Keratinocyte (primary cell): ENCODE measurements at regions not wholly inside any gene's neighbourhood (a gene's known extent, or its start where the extent isn't known, plus 50 kb on each side); places are given as distances from the start of the nearest gene placed in this dataset.

Source experiments
- DNase-seq: peaks from one replicate; pipeline ENCODE4 v3.0.0-alpha.2; 2011; ENCODE audit warnings: low read depth, missing footprints, low spot score
- FAIRE-seq: peaks from 2 replicates; lab custom pipeline; 2011; peaks lifted over from hg19 to GRCh38; lab: Jason Lieb, UNC
- H2AFZ ChIP-seq: 2 replicates; pipeline ENCODE4 v1.6.0; 2012; ENCODE audit warnings: low read length, control low read depth, inconsistent platforms; ENCODE audit not compliant: control insufficient read depth
- H3K27ac ChIP-seq: 2 replicates; pipeline ENCODE4 v1.5.1; 2011; ENCODE audit warnings: low read length; ENCODE audit not compliant: control insufficient read depth, insufficient read depth
- H3K27me3 ChIP-seq: 3 replicates; pipeline ENCODE4 v1.6.0; 2011; ENCODE audit warnings: low read length; ENCODE audit not compliant: control insufficient read depth, insufficient read depth; ENCODE audit errors: extremely low read depth
- H3K36me3 ChIP-seq, 2 experiments: 2 replicates in 1 of 2; 3 replicates in 1 of 2; pipeline ENCODE4 v1.5.1; 2011; ENCODE audit warnings: low read length in 2 of 2, mild to moderate bottlenecking in 1 of 2; ENCODE audit not compliant: control insufficient read depth in 2 of 2, insufficient read depth in 2 of 2; ENCODE audit errors: extremely low read depth in 1 of 2
- H3K4me1 ChIP-seq: 3 replicates; pipeline ENCODE4 v1.5.1; 2011; ENCODE audit warnings: low read length; ENCODE audit not compliant: control insufficient read depth, insufficient read depth; ENCODE audit errors: extremely low read depth
- H3K4me2 ChIP-seq: 3 replicates; pipeline ENCODE4 v1.6.0; 2011; ENCODE audit warnings: low read depth, low read length; ENCODE audit not compliant: control insufficient read depth, insufficient read depth; ENCODE audit errors: extremely low read depth
- H3K4me3 ChIP-seq, 3 experiments: fragments of 200-600 bp in 1 of 3; sonication (generic) in 1 of 3; 2 replicates in 2 of 3; 3 replicates in 1 of 3; pipeline ENCODE4 v1.5.1; 2011 to 2016; ENCODE audit warnings: low read length in 3 of 3, mild to moderate bottlenecking in 3 of 3, control low read depth in 2 of 3, inconsistent platforms in 1 of 3, low read depth in 1 of 3, mixed read lengths in 1 of 3, mixed run types in 1 of 3, moderate library complexity in 1 of 3; ENCODE audit not compliant: control insufficient read depth in 2 of 3, insufficient read depth in 2 of 3; ENCODE audit errors: extremely low read depth in 1 of 3
- H3K79me2 ChIP-seq: 2 replicates; pipeline ENCODE4 v1.6.0; 2012; ENCODE audit warnings: low read length; ENCODE audit not compliant: control insufficient read depth, insufficient read depth
- H3K9ac ChIP-seq: 3 replicates; pipeline ENCODE4 v1.6.0; 2011; ENCODE audit warnings: low read length; ENCODE audit not compliant: control insufficient read depth, insufficient read depth; ENCODE audit errors: extremely low read depth
- H3K9me1 ChIP-seq: 3 replicates; pipeline ENCODE4 v1.6.0; 2011; ENCODE audit warnings: low read length; ENCODE audit not compliant: control insufficient read depth, insufficient read depth; ENCODE audit errors: extremely low read depth
- H3K9me3 ChIP-seq: 2 replicates; pipeline ENCODE4 v1.5.1; 2012; ENCODE audit warnings: low read depth, low read length; ENCODE audit not compliant: control insufficient read depth
- H4K20me1 ChIP-seq: 3 replicates; pipeline ENCODE4 v1.6.0; 2011; ENCODE audit warnings: low read length; ENCODE audit not compliant: control insufficient read depth, insufficient read depth; ENCODE audit errors: extremely low read depth
- CTCF ChIP-seq, 3 experiments: IDR thresholded peaks in 1 of 3; conservative IDR thresholded peaks in 1 of 3; optimal IDR thresholded peaks in 1 of 3; 2 replicates in 2 of 3; 3 replicates in 1 of 3; pipeline versions ENCODE3 to v1.5.1; 2011; ENCODE audit warnings: low read length in 3 of 3, mild to moderate bottlenecking in 3 of 3, moderate library complexity in 2 of 3, control low read depth in 1 of 3, inconsistent platforms in 1 of 3; ENCODE audit not compliant: insufficient read depth in 2 of 3; ENCODE audit errors: extremely low read depth in 1 of 3
- EZH2 ChIP-seq: IDR thresholded peaks from one replicate; pipeline ENCODE4 v1.6.1; 2012; ENCODE audit warnings: inconsistent platforms, mild to moderate bottlenecking, low read length, moderate library complexity
- dilution Hi-C: fragments of 300-500 bp; cut with MboI; formaldehyde crosslinking; loops from one replicate; pipeline ENCODE4 v1.7.0; 2020; ENCODE audit warnings: low sequenced_read_pairs; ENCODE audit not compliant: extremely low pct_ligation_motif_present

DNA sequence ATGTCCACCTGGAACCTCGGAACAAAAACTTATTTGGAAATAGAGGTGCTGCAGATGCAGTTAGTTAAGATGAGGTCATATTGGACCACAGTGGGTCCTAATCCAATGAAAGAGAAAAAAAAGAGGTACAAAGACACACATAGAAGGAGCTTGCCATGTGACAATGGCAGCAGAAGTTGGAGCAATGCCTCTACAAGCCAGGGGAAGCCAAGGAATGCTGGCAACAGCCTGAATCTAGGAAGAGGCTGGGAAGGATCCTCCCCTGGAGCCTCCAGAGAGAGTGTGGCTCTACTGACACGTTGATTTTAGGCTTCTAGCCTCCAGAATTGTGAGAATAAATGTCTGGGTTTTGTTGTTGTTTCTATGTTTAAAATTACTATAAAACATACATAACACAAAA, 521.8 kb upstream of the CCDC196 start:
- Histone ChIP-seq H3K36me3 (no peaks in the 10 kb centered on the region), H4K20me1 (no peaks in the 10 kb centered on the region), H3K27me3 (peaks cover 8% of the 10 kb centered on the region), H3K4me3 (no peak overlapping the region), H3K79me2 (no peaks in the 10 kb centered on the region), H3K9me3 (no peaks in the 10 kb centered on the region), H3K9ac (no peak overlapping the region), H3K27ac (no peak overlapping the region), H3K9me1 (no peaks in the 10 kb centered on the region), H3K4me2 (no peak overlapping the region), H2AFZ (no peak overlapping the region), H3K4me1 (no peaks in the 10 kb centered on the region)
- FAIRE-seq (no peak), DNase-seq (no peak)
- dilution Hi-C loops, result no loop called here
- TF ChIP-seq EZH2, result no peak
- TF ChIP-seq CTCF (optimal IDR thresholded peaks at IDR 0.05 in 1 of 3, IDR thresholded peaks at IDR 0.05 in 1 of 3, conservative IDR thresholded peaks at IDR 0.05 in 1 of 3; ENCODE audit: extremely low read depth in 1 of 3, insufficient read depth in 2 of 3, low read length in 3 of 3), result no peak

GRCh38 chr14:65966188-65966587, 520.0 kb upstream of the CCDC196 start:
- Histone ChIP-seq H4K20me1 (no peaks in the 10 kb centered on the region), H3K9ac (no peak overlapping the region), H3K79me2 (no peaks in the 10 kb centered on the region), H3K9me1 (no peaks in the 10 kb centered on the region), H3K4me1 (no peaks in the 10 kb centered on the region), H2AFZ (no peak overlapping the region), H3K27ac (no peak overlapping the region), H3K4me2 (no peak overlapping the region), H3K27me3 (peaks cover 8% of the 10 kb centered on the region), H3K9me3 (no peaks in the 10 kb centered on the region), H3K36me3 (no peaks in the 10 kb centered on the region), H3K4me3 (no peak overlapping the region)
- no peak for TF ChIP-seq EZH2
- TF ChIP-seq CTCF (optimal IDR thresholded peaks at IDR 0.05 in 1 of 3, IDR thresholded peaks at IDR 0.05 in 1 of 3, conservative IDR thresholded peaks at IDR 0.05 in 1 of 3; ENCODE audit: extremely low read depth in 1 of 3, insufficient read depth in 2 of 3, low read length in 3 of 3), result no peak
- DNase-seq (no peak), FAIRE-seq (no peak)
- dilution Hi-C loops, result no loop called here
